Keratinocyte (primary cell): ENCODE measurements at regions not wholly inside any gene's neighbourhood (a gene's known extent, or its start where the extent isn't known, plus 50 kb on each side); places are given as distances from the start of the nearest gene placed in this dataset.

Experiments
- DNase-seq: peaks from one replicate; pipeline ENCODE4 v3.0.0-alpha.2; 2011; ENCODE audit warnings: low read depth, missing footprints, low spot score
- FAIRE-seq: peaks from 2 replicates; lab custom pipeline; 2011; peaks lifted over from hg19 to GRCh38; lab: Jason Lieb, UNC
- H2AFZ ChIP-seq: 2 replicates; pipeline ENCODE4 v1.6.0; 2012; ENCODE audit warnings: low read length, control low read depth, inconsistent platforms; ENCODE audit not compliant: control insufficient read depth
- H3K27ac ChIP-seq: 2 replicates; pipeline ENCODE4 v1.5.1; 2011; ENCODE audit warnings: low read length; ENCODE audit not compliant: control insufficient read depth, insufficient read depth
- H3K27me3 ChIP-seq: 3 replicates; pipeline ENCODE4 v1.6.0; 2011; ENCODE audit warnings: low read length; ENCODE audit not compliant: control insufficient read depth, insufficient read depth; ENCODE audit errors: extremely low read depth
- H3K36me3 ChIP-seq, 2 experiments: 2 replicates in 1 of 2; 3 replicates in 1 of 2; pipeline ENCODE4 v1.5.1; 2011; ENCODE audit warnings: low read length in 2 of 2, mild to moderate bottlenecking in 1 of 2; ENCODE audit not compliant: control insufficient read depth in 2 of 2, insufficient read depth in 2 of 2; ENCODE audit errors: extremely low read depth in 1 of 2
- H3K4me1 ChIP-seq: 3 replicates; pipeline ENCODE4 v1.5.1; 2011; ENCODE audit warnings: low read length; ENCODE audit not compliant: control insufficient read depth, insufficient read depth; ENCODE audit errors: extremely low read depth
- H3K4me2 ChIP-seq: 3 replicates; pipeline ENCODE4 v1.6.0; 2011; ENCODE audit warnings: low read depth, low read length; ENCODE audit not compliant: control insufficient read depth, insufficient read depth; ENCODE audit errors: extremely low read depth
- H3K4me3 ChIP-seq, 3 experiments: fragments of 200-600 bp in 1 of 3; sonication (generic) in 1 of 3; 2 replicates in 2 of 3; 3 replicates in 1 of 3; pipeline ENCODE4 v1.5.1; 2011 to 2016; ENCODE audit warnings: low read length in 3 of 3, mild to moderate bottlenecking in 3 of 3, control low read depth in 2 of 3, inconsistent platforms in 1 of 3, low read depth in 1 of 3, mixed read lengths in 1 of 3, mixed run types in 1 of 3, moderate library complexity in 1 of 3; ENCODE audit not compliant: control insufficient read depth in 2 of 3, insufficient read depth in 2 of 3; ENCODE audit errors: extremely low read depth in 1 of 3
- H3K79me2 ChIP-seq: 2 replicates; pipeline ENCODE4 v1.6.0; 2012; ENCODE audit warnings: low read length; ENCODE audit not compliant: control insufficient read depth, insufficient read depth
- H3K9ac ChIP-seq: 3 replicates; pipeline ENCODE4 v1.6.0; 2011; ENCODE audit warnings: low read length; ENCODE audit not compliant: control insufficient read depth, insufficient read depth; ENCODE audit errors: extremely low read depth
- H3K9me1 ChIP-seq: 3 replicates; pipeline ENCODE4 v1.6.0; 2011; ENCODE audit warnings: low read length; ENCODE audit not compliant: control insufficient read depth, insufficient read depth; ENCODE audit errors: extremely low read depth
- H3K9me3 ChIP-seq: 2 replicates; pipeline ENCODE4 v1.5.1; 2012; ENCODE audit warnings: low read depth, low read length; ENCODE audit not compliant: control insufficient read depth
- H4K20me1 ChIP-seq: 3 replicates; pipeline ENCODE4 v1.6.0; 2011; ENCODE audit warnings: low read length; ENCODE audit not compliant: control insufficient read depth, insufficient read depth; ENCODE audit errors: extremely low read depth
- EZH2 ChIP-seq: IDR thresholded peaks from one replicate; pipeline ENCODE4 v1.6.1; 2012; ENCODE audit warnings: inconsistent platforms, mild to moderate bottlenecking, low read length, moderate library complexity
- dilution Hi-C: fragments of 300-500 bp; cut with MboI; formaldehyde crosslinking; loops from one replicate; pipeline ENCODE4 v1.7.0; 2020; ENCODE audit warnings: low sequenced_read_pairs; ENCODE audit not compliant: extremely low pct_ligation_motif_present
- TF ChIP-seq, protein P1 (sequence below), 3 experiments: IDR thresholded peaks in 1 of 3; conservative IDR thresholded peaks in 1 of 3; optimal IDR thresholded peaks in 1 of 3; 2 replicates in 2 of 3; 3 replicates in 1 of 3; pipeline versions ENCODE3 to v1.5.1; 2011; ENCODE audit warnings: low read length in 3 of 3, mild to moderate bottlenecking in 3 of 3, moderate library complexity in 2 of 3, control low read depth in 1 of 3, inconsistent platforms in 1 of 3; ENCODE audit not compliant: insufficient read depth in 2 of 3; ENCODE audit errors: extremely low read depth in 1 of 3

DNA sequence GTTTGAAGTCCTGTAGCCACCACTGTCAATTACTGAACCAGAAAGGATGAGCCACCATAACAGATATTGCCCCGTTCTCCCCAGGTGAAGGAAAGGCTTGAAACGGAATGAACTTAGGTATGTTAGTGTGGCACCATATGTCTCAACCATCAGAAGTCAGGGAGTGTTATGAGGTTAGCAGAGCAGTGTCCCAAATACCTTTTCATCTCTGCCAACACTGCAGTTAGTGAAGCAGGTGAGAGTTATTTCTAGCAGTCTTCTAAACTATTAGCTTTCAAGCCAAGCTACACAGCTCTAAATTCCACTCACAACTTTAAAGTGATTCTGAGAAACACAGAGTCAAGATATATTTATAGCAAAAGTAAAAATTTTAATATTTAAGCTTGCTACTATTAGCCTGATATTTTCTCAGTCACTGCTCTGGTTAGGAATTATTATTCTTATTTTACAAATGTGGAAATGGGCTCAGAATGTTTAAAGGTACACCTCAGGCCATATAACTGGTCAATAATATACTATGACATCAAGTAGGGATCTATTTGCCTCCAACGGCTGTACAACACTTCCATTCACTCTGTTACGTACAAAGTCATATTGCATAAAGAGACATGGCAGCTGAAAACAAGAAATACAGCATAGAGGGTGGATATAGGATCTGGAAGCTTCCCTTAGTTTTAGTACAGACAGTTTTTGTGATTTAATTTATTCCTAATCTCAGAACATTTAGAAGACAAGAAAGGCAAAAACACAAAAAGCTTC lies 1527.1 kb upstream of the PRR20A start:
- Histone ChIP-seq H3K9me3 (no peaks in the 10 kb centered on the region), H2AFZ (no peak overlapping the region), H3K27ac (no peak overlapping the region), H3K9ac (no peak overlapping the region), H3K79me2 (no peaks in the 10 kb centered on the region), H3K4me3 (no peak overlapping the region), H3K36me3 (no peaks in the 10 kb centered on the region), H4K20me1 (no peaks in the 10 kb centered on the region), H3K27me3 (no peaks in the 10 kb centered on the region), H3K4me1 (no peaks in the 10 kb centered on the region), H3K4me2 (no peak overlapping the region), H3K9me1 (no peaks in the 10 kb centered on the region)
- dilution Hi-C loops: no loop called here
- DNase-seq: no peak
- FAIRE-seq: no peak
- no peak for TF ChIP-seq EZH2
- TF ChIP-seq, protein P1, sequence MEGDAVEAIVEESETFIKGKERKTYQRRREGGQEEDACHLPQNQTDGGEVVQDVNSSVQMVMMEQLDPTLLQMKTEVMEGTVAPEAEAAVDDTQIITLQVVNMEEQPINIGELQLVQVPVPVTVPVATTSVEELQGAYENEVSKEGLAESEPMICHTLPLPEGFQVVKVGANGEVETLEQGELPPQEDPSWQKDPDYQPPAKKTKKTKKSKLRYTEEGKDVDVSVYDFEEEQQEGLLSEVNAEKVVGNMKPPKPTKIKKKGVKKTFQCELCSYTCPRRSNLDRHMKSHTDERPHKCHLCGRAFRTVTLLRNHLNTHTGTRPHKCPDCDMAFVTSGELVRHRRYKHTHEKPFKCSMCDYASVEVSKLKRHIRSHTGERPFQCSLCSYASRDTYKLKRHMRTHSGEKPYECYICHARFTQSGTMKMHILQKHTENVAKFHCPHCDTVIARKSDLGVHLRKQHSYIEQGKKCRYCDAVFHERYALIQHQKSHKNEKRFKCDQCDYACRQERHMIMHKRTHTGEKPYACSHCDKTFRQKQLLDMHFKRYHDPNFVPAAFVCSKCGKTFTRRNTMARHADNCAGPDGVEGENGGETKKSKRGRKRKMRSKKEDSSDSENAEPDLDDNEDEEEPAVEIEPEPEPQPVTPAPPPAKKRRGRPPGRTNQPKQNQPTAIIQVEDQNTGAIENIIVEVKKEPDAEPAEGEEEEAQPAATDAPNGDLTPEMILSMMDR (optimal IDR thresholded peaks at IDR 0.05 in 1 of 3, IDR thresholded peaks at IDR 0.05 in 1 of 3, conservative IDR thresholded peaks at IDR 0.05 in 1 of 3; ENCODE audit: extremely low read depth in 1 of 3, insufficient read depth in 2 of 3, low read length in 3 of 3): no peak

DNA sequence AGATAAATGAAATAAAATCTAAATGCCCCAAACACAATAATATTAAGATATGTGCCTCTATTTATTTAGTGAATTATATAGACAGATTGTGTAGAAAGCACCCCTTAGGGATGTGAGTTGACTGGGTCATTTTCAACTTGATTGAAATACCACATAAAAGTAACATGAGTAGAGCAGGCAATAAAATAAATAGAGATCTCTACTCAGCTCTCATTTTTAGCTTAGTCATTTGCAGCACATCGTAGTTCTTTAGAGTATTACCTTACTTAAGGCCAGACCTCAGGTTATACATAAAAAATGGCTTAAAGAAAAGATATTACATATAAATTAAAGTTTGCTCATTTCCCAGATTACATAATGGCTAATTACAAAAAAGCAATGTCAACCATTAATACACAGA lies 1525.6 kb upstream of the PRR20A start:
- H3K27ac ChIP-seq: no peak overlapping the region
- H3K4me2 ChIP-seq: no peak overlapping the region
- no peaks in the 10 kb centered on the region for H4K20me1 ChIP-seq
- dilution Hi-C loops: no loop called here
- no peaks in the 10 kb centered on the region for H3K27me3 ChIP-seq
- no peak overlapping the region for H3K4me3 ChIP-seq
- H2AFZ ChIP-seq: no peak overlapping the region
- H3K9ac ChIP-seq: no peak overlapping the region
- no peak for DNase-seq
- no peak for FAIRE-seq
- H3K9me3 ChIP-seq: no peaks in the 10 kb centered on the region
- no peaks in the 10 kb centered on the region for H3K79me2 ChIP-seq
- no peak for TF ChIP-seq EZH2
- TF ChIP-seq, protein P1 (optimal IDR thresholded peaks at IDR 0.05 in 1 of 3, IDR thresholded peaks at IDR 0.05 in 1 of 3, conservative IDR thresholded peaks at IDR 0.05 in 1 of 3; ENCODE audit: extremely low read depth in 1 of 3, insufficient read depth in 2 of 3, low read length in 3 of 3): no peak
- H3K36me3 ChIP-seq: no peaks in the 10 kb centered on the region
- H3K4me1 ChIP-seq: no peaks in the 10 kb centered on the region
- no peaks in the 10 kb centered on the region for H3K9me1 ChIP-seq
